ENCODE measurements at regions not wholly inside any gene's neighbourhood (a gene's known extent, or its start where the extent isn't known, plus 50 kb on each side); places are given as distances from the start of the nearest gene placed in this dataset.

GRCh38 chr2:77834360-77835002, 312.3 kb upstream of the LRRTM4 start:
- TF ChIP-seq CTCF (conservative IDR thresholded peaks at IDR 0.05; ENCODE audit: low read depth, low read length): no peak
- no peak for DNase-seq (ENCODE audit: low read depth)
- no peak overlapping the region for H3K4me3 ChIP-seq (ENCODE audit: low read depth, low read length)

- TF ChIP-seq CTCF (conservative IDR thresholded peaks at IDR 0.05; ENCODE audit: low read depth, low read length): no peak
- no peak overlapping the region for H3K4me3 ChIP-seq (ENCODE audit: low read depth, low read length)
- no peak for DNase-seq (ENCODE audit: low read depth)
These were observed 316.3 kb upstream of the LRRTM4 start for GRCh38 chr2:77838441-77838840.

- H3K4me3 ChIP-seq (ENCODE audit: low read depth, low read length): no peak overlapping the region
- no peak for DNase-seq (ENCODE audit: low read depth)
- no peak for TF ChIP-seq CTCF (conservative IDR thresholded peaks at IDR 0.05; ENCODE audit: low read depth, low read length)
These were observed 316.9 kb upstream of the LRRTM4 start for GRCh38 chr2:77839102-77839501.

GRCh38 chr2:77862120-77862519, 339.9 kb upstream of the LRRTM4 start:
- no peak for DNase-seq (ENCODE audit: low read depth)
- TF ChIP-seq CTCF (conservative IDR thresholded peaks at IDR 0.05; ENCODE audit: low read depth, low read length): no peak
- H3K4me3 ChIP-seq (ENCODE audit: low read depth, low read length): no peak overlapping the region

- no peak for DNase-seq (ENCODE audit: low read depth)
These were observed 342.2 kb upstream of the LRRTM4 start for GRCh38 chr2:77864426-77864825.

GRCh38 chr2:77866661-77867060, 344.5 kb upstream of the LRRTM4 start:
- no peak overlapping the region for H3K4me3 ChIP-seq (ENCODE audit: low read depth, low read length)
- no peak for DNase-seq (ENCODE audit: low read depth)
- no peak for TF ChIP-seq CTCF (conservative IDR thresholded peaks at IDR 0.05; ENCODE audit: low read depth, low read length)

More at GRCh38 chr2:77864426-77864825, 342.2 kb upstream of the LRRTM4 start:
- no peak overlapping the region for H3K4me3 ChIP-seq (ENCODE audit: low read depth, low read length)
- no peak for TF ChIP-seq CTCF (conservative IDR thresholded peaks at IDR 0.05; ENCODE audit: low read depth, low read length)

- DNase-seq (ENCODE audit: low read depth): no peak
- no peak for TF ChIP-seq CTCF (conservative IDR thresholded peaks at IDR 0.05; ENCODE audit: low read depth, low read length)
- no peak overlapping the region for H3K4me3 ChIP-seq (ENCODE audit: low read depth, low read length)
These were observed 345.0 kb upstream of the LRRTM4 start for GRCh38 chr2:77867146-77867545.
